HG03159 (cell line): ENCODE measurements at regions not wholly inside any gene's neighbourhood (a gene's known extent, or its start where the extent isn't known, plus 50 kb on each side); places are given as distances from the start of the nearest gene placed in this dataset.

Experiments
- ATAC-seq: cut with Tn5 transposase; IDR thresholded peaks from one replicate; pipeline ENCODE4 v1.9.1; 2021; ENCODE audit warnings: mild to moderate bottlenecking, moderate library complexity; ENCODE audit not compliant: unreplicated experiment

GRCh38 chr4:123564758-123565346 lies 168.3 kb downstream of the SPRY1 start:
- ATAC-seq: peak; percentile 100

- ATAC-seq: no peak
These were observed 172.3 kb downstream of the SPRY1 start for GRCh38 chr4:123568936-123569335.

- ATAC-seq: no peak
These were observed 172.9 kb downstream of the SPRY1 start for GRCh38 chr4:123569541-123569940.

- ATAC-seq: no peak
These were observed 177.4 kb downstream of the SPRY1 start for GRCh38 chr4:123573866-123574508.

- ATAC-seq: no peak
These were observed 178.7 kb downstream of the SPRY1 start for GRCh38 chr4:123575291-123575690.

GRCh38 chr4:123577225-123577906 lies 180.8 kb downstream of the SPRY1 start:
- no peak for ATAC-seq

GRCh38 chr4:123578276-123579029 lies 181.9 kb downstream of the SPRY1 start:
- no peak for ATAC-seq

GRCh38 chr4:123579961-123580360 lies 183.4 kb downstream of the SPRY1 start:
- ATAC-seq: no peak

- no peak for ATAC-seq
These were observed 184.5 kb downstream of the SPRY1 start for GRCh38 chr4:123580981-123581664.

GRCh38 chr4:123581802-123582201 lies 185.2 kb downstream of the SPRY1 start:
- no peak for ATAC-seq

- ATAC-seq: no peak
These were observed 186.4 kb downstream of the SPRY1 start for GRCh38 chr4:123583043-123583442.

- no peak for ATAC-seq
These were observed 188.5 kb downstream of the SPRY1 start for GRCh38 chr4:123585111-123585510.

GRCh38 chr4:123587983-123588494 lies 191.4 kb downstream of the SPRY1 start:
- ATAC-seq: no peak

GRCh38 chr4:123588631-123589241 lies 192.1 kb downstream of the SPRY1 start:
- peak; percentile 77 for ATAC-seq

GRCh38 chr4:123589301-123589700 lies 192.7 kb downstream of the SPRY1 start:
- no peak for ATAC-seq

- no peak for ATAC-seq
These were observed 195.3 kb downstream of the SPRY1 start for GRCh38 chr4:123591875-123592274.

- no peak for ATAC-seq
These were observed 197.1 kb downstream of the SPRY1 start for GRCh38 chr4:123593655-123594054.

- ATAC-seq: no peak
These were observed 200.2 kb downstream of the SPRY1 start for GRCh38 chr4:123596805-123597204.

GRCh38 chr4:123597586-123597985 lies 201.0 kb downstream of the SPRY1 start:
- no peak for ATAC-seq

- no peak for ATAC-seq
These were observed 201.7 kb downstream of the SPRY1 start for GRCh38 chr4:123598331-123598730.
